Heart right ventricle (tissue), 16 donors: ENCODE measurements at regions not wholly inside any gene's neighbourhood (a gene's known extent, or its start where the extent isn't known, plus 50 kb on each side); places are given as distances from the start of the nearest gene placed in this dataset.

Source experiments
- ATAC-seq, 8 donors: fragments of 200-7000 bp; cut with Tn5 transposase; one replicate each; pipeline ENCODE4 v1.9.1; 2020; ENCODE audit warnings: mild to moderate bottlenecking in 8 of 8, moderate library complexity in 8 of 8, moderate number of reproducible peaks in 1 of 8
- DNase-seq, 2 donors: peaks; one replicate each; pipeline ENCODE4 v3.0.0-alpha.2; 2020
- H3K27ac ChIP-seq, 10 donors: fragments of 200-600 bp; sonication (generic) in 2 of 10; one replicate each; pipeline versions ENCODE4 v1.5.0 to v1.8.0; 2020 to 2022; ENCODE audit warnings: mild to moderate bottlenecking in 3 of 10
- H3K27me3 ChIP-seq, 7 donors: fragments of 200-600 bp; one replicate each; pipeline ENCODE4 v1.8.0; 2021 to 2022; ENCODE audit warnings: mild to moderate bottlenecking in 2 of 7
- H3K36me3 ChIP-seq, 9 donors: fragments of 200-600 bp; sonication (generic) in 1 of 9; one replicate each; pipeline versions ENCODE4 v1.5.0 to v1.8.0; 2020 to 2022; ENCODE audit warnings: mild to moderate bottlenecking in 2 of 9
- H3K4me1 ChIP-seq, 9 donors: fragments of 200-600 bp; sonication (generic) in 1 of 9; one replicate each; pipeline versions ENCODE4 v1.5.0 to v1.8.0; 2020 to 2022; ENCODE audit warnings: mild to moderate bottlenecking in 4 of 9
- H3K4me3 ChIP-seq, 10 donors: fragments of 200-600 bp; sonication (generic) in 2 of 10; one replicate each; pipeline versions ENCODE4 v1.5.0 to v1.8.0; 2020 to 2022; ENCODE audit warnings: mild to moderate bottlenecking in 7 of 10, moderate library complexity in 2 of 10
- H3K9me3 ChIP-seq, 11 donors: fragments of 200-600 bp in 10 of 11; sonication (generic) in 2 of 11; one replicate each; pipeline versions ENCODE4 v1.5.0 to v1.8.0; 2013 to 2022; ENCODE audit warnings: mild to moderate bottlenecking in 2 of 11, control low read depth in 1 of 11, moderate library complexity in 1 of 11
- CTCF ChIP-seq, 9 donors: fragments of 200-600 bp; sonication (generic) in 2 of 9; IDR thresholded peaks; one replicate each; pipeline versions ENCODE4 v1.5.0 to v1.8.0; 2021 to 2022; ENCODE audit warnings: antibody characterized with exemption in 9 of 9, mild to moderate bottlenecking in 5 of 9, moderate library complexity in 1 of 9
- WGBS, 2 donors: extraction: QIAGEN DNeasy Blood & Tissue Kit; methylation state at CpG; one replicate each; pipeline ENCODE4 v1.1.7; 2013; ENCODE audit warnings: inconsistent platforms in 1 of 2; 5-methylcytosine and 5-hydroxymethylcytosine counted together
- intact Hi-C, 10 donors: fragments of 100-400 bp; cut with DNase I; formaldehyde crosslinking; loops; one replicate each; pipeline versions ENCODE4 v1.11.1 to v1.14.2; 2022
- donor health status: Arrhythmogenic right ventricular cardiomyopathy.
- donor health status: ischemic (EF 13 %, LVEDD 7.1; RV severe dilation, severe dysfunction).
- donor health status: healthy with polysubstance abuse.
- donor health status: DM: no; HTN: yes; CAD: no.
- donor health status: DM: no; HTN: no; CAD: no.
- donor health status: ischemic (EF 25% LVEDD 6.9; RV normal size, moderate dysfunction).
- donor health status: ischemic (EF 25% LVEDD 5.7; RV mildly dilated, moderate dysfunction).
- donor health status: healthy.
- donor health status: DM: yes; HTN: yes; CAD: no.
- donor health status: Ischemic cardiomyopathy.
- donor health status: ischemic (EF 35%, LVEDD 5.7; RV mildly dilated, moderate dysfunction).
- donor health status: nonischemic (EF 11% LVEDD 7.7; RV severe dilation, severe dysfunction).
- donor health status: DM: yes; HTN: yes; CAD: no.
- donor health status: PGD.
- donor health status: ischemic (EF 29% LVEDD 5.4; RV normal size, mild dysfunction).
- donor health status: nonischemic (EF 23%, LVEDD 6.1; RV moderate dilation, normal function).

GRCh38 chr7:54014765-54015164 lies 527.4 kb upstream of the VSTM2A start:
- intact Hi-C loops, result no loop called here
- WGBS, 2 donors, result 69 to 74% methylated on average over 2 of the region's 2 CpGs

GRCh38 chr7:54015251-54015650 lies 526.9 kb upstream of the VSTM2A start:
- DNase-seq (no peak), ATAC-seq (no peak)
- intact Hi-C loops, result no loop called here
- Histone ChIP-seq H3K27ac (no peak overlapping the region), H3K9me3 (peaks cover 0 to 11% (median 0%) of the 10 kb centered on the region in 11 donors), H3K27me3 (no peaks in the 10 kb centered on the region), H3K4me1 (no peaks in the 10 kb centered on the region), H3K4me3 (no peak overlapping the region), H3K36me3 (no peaks in the 10 kb centered on the region)
- 66 to 68% methylated on average over 2 of the region's 2 CpGs for WGBS, 2 donors
- no peak for TF ChIP-seq CTCF (IDR thresholded peaks at IDR 0.05)

More at GRCh38 chr7:54014765-54015164, 527.4 kb upstream of the VSTM2A start:
- no peaks in the 10 kb centered on the region for H3K27me3 ChIP-seq
- no peaks in the 10 kb centered on the region for H3K36me3 ChIP-seq
- peaks cover 0 to 11% (median 0%) of the 10 kb centered on the region in 11 donors for H3K9me3 ChIP-seq
- H3K27ac ChIP-seq, result no peak overlapping the region
- ATAC-seq (no peak), DNase-seq (no peak)
- H3K4me1 ChIP-seq, result no peaks in the 10 kb centered on the region
- H3K4me3 ChIP-seq, result no peak overlapping the region
- no peak for TF ChIP-seq CTCF (IDR thresholded peaks at IDR 0.05)

GRCh38 chr7:54037873-54038272 lies 504.3 kb upstream of the VSTM2A start:
- Histone ChIP-seq H3K27ac (no peak overlapping the region), H3K9me3 (peaks cover 0 to 43% (median 3%) of the 10 kb centered on the region in 11 donors), H3K4me3 (no peak overlapping the region), H3K27me3 (no peaks in the 10 kb centered on the region), H3K36me3 (no peaks in the 10 kb centered on the region), H3K4me1 (no peaks in the 10 kb centered on the region)
- no peak for TF ChIP-seq CTCF (IDR thresholded peaks at IDR 0.05)
- intact Hi-C loops, result no loop called here
- ATAC-seq, result no peak
- WGBS, 2 donors, result 71 to 77% methylated on average over 1 of the region's 1 CpG
- DNase-seq, result no peak

GRCh38 chr7:54060643-54061042 lies 481.5 kb upstream of the VSTM2A start:
- ATAC-seq (no peak), DNase-seq (no peak)
- Histone ChIP-seq H3K36me3 (no peaks in the 10 kb centered on the region), H3K9me3 (peaks cover 0 to 24% (median 5%) of the 10 kb centered on the region in 11 donors), H3K27me3 (no peaks in the 10 kb centered on the region), H3K27ac (no peak overlapping the region), H3K4me3 (no peak overlapping the region), H3K4me1 (no peaks in the 10 kb centered on the region)
- WGBS, 2 donors, result 56 to 57% methylated on average over 4 of the region's 4 CpGs
- TF ChIP-seq CTCF (IDR thresholded peaks at IDR 0.05), result no peak
- intact Hi-C loops, result no loop called here
